ENCODE measurements at regions not wholly inside any gene's neighbourhood (a gene's known extent, or its start where the extent isn't known, plus 50 kb on each side); places are given as distances from the start of the nearest gene placed in this dataset.

DNA sequence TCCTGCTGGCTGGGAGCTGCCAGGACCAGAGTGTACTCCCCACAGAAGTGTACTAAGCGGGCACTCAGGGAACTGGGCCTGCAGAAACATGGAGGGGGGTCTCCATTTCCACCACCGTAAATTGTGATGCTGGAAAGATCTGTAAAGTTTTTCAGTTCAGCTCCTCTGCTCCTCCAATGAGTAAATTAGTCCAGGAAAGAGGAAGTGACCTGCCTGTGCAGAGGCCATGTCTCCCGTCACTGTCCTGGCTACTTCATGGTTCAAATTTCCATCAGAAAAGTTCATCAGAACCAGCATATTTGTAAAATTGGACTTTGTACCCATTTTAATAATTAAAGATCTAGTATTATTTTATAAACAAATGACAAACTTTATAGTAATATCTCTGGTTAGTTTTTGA is 226.7 kb upstream of the THBS1 start:
- no peak for DNase-seq
- TF ChIP-seq, protein P1, sequence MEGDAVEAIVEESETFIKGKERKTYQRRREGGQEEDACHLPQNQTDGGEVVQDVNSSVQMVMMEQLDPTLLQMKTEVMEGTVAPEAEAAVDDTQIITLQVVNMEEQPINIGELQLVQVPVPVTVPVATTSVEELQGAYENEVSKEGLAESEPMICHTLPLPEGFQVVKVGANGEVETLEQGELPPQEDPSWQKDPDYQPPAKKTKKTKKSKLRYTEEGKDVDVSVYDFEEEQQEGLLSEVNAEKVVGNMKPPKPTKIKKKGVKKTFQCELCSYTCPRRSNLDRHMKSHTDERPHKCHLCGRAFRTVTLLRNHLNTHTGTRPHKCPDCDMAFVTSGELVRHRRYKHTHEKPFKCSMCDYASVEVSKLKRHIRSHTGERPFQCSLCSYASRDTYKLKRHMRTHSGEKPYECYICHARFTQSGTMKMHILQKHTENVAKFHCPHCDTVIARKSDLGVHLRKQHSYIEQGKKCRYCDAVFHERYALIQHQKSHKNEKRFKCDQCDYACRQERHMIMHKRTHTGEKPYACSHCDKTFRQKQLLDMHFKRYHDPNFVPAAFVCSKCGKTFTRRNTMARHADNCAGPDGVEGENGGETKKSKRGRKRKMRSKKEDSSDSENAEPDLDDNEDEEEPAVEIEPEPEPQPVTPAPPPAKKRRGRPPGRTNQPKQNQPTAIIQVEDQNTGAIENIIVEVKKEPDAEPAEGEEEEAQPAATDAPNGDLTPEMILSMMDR (IDR thresholded peaks at IDR 0.05; ENCODE audit: low read depth, low read length, missing control alignments): no peak
- Histone ChIP-seq H3K27me3 (replicated peaks) (no peaks in the 10 kb centered on the region), H3K4me3 (ENCODE audit: low read depth, low read length) (no peak overlapping the region), H3K36me3 (replicated peaks) (no peaks in the 10 kb centered on the region), H3K27ac (no peak overlapping the region)
- in situ Hi-C loops (cut with HindIII; ENCODE audit: low pct_ligation_motif_present, low sequenced_read_pairs): loop anchor here (25.0 kb wide), 1 partner anchor 167 kb away; no protein-coding TSS in a partner anchor

DNA sequence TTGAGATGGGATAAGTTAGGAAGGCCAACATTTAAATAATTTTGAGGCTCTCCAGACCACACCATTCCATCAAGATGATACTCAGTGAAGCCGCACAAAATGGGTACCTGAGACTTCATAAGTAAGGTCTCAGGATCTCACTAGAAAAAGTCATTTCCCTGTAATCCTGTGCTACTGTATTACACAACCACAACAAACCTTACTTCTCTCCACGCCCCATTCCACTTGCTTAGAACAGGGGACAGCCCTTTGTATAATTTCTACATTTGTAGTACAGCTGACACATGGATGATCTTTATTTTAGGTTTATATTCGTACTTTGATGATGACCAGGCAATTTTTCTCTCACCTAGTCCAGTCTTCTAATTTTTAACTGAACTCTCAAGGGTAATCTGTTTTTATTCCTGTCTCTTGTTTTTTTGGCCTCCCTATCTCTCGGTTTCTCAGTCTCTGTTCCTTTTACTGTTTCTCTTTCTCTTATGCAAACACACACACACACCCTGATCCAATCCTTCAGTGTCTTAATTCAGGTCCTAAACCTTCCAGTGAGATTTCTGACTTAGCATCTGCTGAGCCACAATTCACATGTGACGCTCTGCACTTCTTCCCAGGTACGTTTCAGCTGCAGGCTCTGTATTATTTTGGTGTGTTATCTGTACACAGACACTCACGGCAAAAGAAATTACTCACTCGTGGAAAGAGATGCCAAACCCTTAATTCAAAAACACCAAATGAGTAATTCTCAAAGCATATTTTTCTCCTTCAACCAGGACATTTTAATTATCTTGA is 223.2 kb upstream of the THBS1 start:
- TF ChIP-seq, protein P1 (IDR thresholded peaks at IDR 0.05; ENCODE audit: low read depth, low read length, missing control alignments): no peak
- no peak overlapping the region for H3K4me3 ChIP-seq (ENCODE audit: low read depth, low read length)
- in situ Hi-C loops (cut with HindIII; ENCODE audit: low pct_ligation_motif_present, low sequenced_read_pairs): loop anchor here (25.0 kb wide), 1 partner anchor 170 kb away; no protein-coding TSS in a partner anchor
- no peak overlapping the region for H3K27ac ChIP-seq
- DNase-seq: no peak
- H3K27me3 ChIP-seq (replicated peaks): no peaks in the 10 kb centered on the region
- H3K36me3 ChIP-seq (replicated peaks): no peaks in the 10 kb centered on the region

DNA sequence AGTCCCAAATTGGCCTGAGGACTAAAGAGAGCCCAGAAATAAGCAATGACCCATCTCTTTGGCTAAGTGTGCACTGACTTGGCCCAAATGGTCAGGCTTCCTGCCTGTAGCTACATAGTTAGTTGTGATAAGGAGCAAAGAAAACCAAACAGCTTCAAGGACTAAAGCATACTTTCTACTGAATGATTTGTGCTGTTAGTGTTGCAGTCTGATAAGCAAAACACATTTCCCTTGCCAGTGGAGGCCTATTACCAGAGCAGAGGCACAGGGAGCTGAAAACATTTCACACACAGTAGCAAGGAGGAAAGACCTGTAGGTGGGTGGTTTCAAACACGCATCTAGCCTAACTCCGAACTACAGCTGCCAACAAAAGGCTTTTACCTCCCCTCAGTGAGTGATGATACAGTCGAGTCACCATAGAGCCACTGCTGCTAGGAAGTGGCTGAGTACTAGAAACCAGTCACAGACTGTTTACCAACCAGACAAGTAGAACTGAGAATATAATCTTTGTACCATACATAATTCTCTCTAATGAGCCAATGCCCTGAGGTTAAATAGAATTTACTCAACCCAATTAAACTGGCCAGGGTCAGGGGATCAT is 222.3 kb upstream of the THBS1 start:
- TF ChIP-seq, protein P1 (IDR thresholded peaks at IDR 0.05; ENCODE audit: low read depth, low read length, missing control alignments): no peak
- Histone ChIP-seq H3K27ac (peak overlapping the region; percentile 21), H3K36me3 (replicated peaks) (no peaks in the 10 kb centered on the region), H3K27me3 (replicated peaks) (no peaks in the 10 kb centered on the region), H3K4me3 (ENCODE audit: low read depth, low read length) (no peak overlapping the region)
- peak; percentile 32 for DNase-seq
- in situ Hi-C loops (cut with HindIII; ENCODE audit: low pct_ligation_motif_present, low sequenced_read_pairs): loop anchor here (25.0 kb wide), 1 partner anchor 171 kb away; no protein-coding TSS in a partner anchor

DNA sequence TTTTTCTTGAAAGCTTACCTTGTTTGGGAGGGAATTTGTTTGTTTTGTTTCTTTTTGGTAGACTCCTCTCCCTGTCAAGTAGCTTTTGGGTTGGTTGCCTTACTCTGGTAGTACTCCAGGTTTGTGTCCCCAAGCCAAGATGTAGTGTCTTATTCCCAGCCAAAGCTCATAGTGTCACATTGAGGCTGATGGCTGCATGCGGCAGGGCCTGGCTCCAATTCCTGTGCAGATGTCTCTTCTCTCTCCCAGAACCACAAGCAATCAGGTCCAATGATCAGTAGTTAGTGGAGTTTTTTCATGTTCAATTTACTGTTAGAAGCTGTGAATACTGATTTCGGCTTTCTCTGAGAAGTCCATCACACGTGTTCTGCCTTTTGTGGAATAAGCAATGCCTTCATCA is 221.1 kb upstream of the THBS1 start:
- no peak overlapping the region for H3K27ac ChIP-seq
- in situ Hi-C loops (cut with HindIII; ENCODE audit: low pct_ligation_motif_present, low sequenced_read_pairs): loop anchor here (25.0 kb wide), 1 partner anchor 172 kb away; no protein-coding TSS in a partner anchor
- no peak overlapping the region for H3K4me3 ChIP-seq (ENCODE audit: low read depth, low read length)
- TF ChIP-seq, protein P1 (IDR thresholded peaks at IDR 0.05; ENCODE audit: low read depth, low read length, missing control alignments): no peak
- DNase-seq: no peak
- no peaks in the 10 kb centered on the region for H3K36me3 ChIP-seq (replicated peaks)
- no peaks in the 10 kb centered on the region for H3K27me3 ChIP-seq (replicated peaks)

DNA sequence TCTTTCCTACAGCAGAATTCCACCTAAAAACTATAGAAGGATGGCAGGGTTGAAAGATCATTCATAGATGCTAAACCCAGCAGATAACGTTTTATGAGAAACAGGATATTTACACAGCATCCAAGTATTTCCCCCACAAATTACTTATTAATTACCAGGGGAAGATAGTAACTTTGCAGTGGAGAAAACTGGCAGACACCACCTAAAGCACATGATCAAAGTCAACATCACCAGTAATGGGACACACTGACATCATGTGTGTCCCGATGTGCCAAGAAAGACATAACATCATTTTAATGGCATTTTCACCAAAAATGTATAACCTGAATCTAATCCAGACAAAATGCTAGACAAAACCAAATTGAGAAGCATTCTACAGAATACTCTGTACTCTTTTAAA is 220.4 kb upstream of the THBS1 start:
- TF ChIP-seq, protein P1 (IDR thresholded peaks at IDR 0.05; ENCODE audit: low read depth, low read length, missing control alignments): no peak
- no peak for DNase-seq
- H3K36me3 ChIP-seq (replicated peaks): no peaks in the 10 kb centered on the region
- no peaks in the 10 kb centered on the region for H3K27me3 ChIP-seq (replicated peaks)
- in situ Hi-C loops (cut with HindIII; ENCODE audit: low pct_ligation_motif_present, low sequenced_read_pairs): loop anchor here (25.0 kb wide), 1 partner anchor 173 kb away; no protein-coding TSS in a partner anchor
- H3K4me3 ChIP-seq (ENCODE audit: low read depth, low read length): no peak overlapping the region
- no peak overlapping the region for H3K27ac ChIP-seq

Data from brain microvascular endothelial cell (primary cell).